CD4-positive, alpha-beta memory T cell (primary cell): ENCODE measurements at regions not wholly inside any gene's neighbourhood (a gene's known extent, or its start where the extent isn't known, plus 50 kb on each side); places are given as distances from the start of the nearest gene placed in this dataset.
"Not testable (repeated sequence)": the region's sequence is repeated elsewhere in the genome, so short reads cannot be mapped to it uniquely, and the experiment has no call there.

Source experiments
- CTCF ChIA-PET: fragments of 350-600 bp; sonication (Branson Sonifier 250); formaldehyde crosslinking; loops from one replicate; lab custom pipeline; 2021; ENCODE audit warnings: inconsistent platforms; ENCODE audit not compliant: partially characterized antibody; lab: Charles Lee
- POLR2A ChIA-PET: fragments of 350-600 bp; sonication (Branson Sonifier 250); formaldehyde crosslinking; loops from one replicate; lab custom pipeline; 2021; ENCODE audit not compliant: partially characterized antibody; lab: Charles Lee
- DNase-seq, 5 donors: peaks; one replicate each; pipeline versions ENCODE4 v3.0.0 to v3.0.0-alpha.2; 2020 to 2022; ENCODE audit warnings: mixed read lengths in 1 of 5
- H3K27ac ChIP-seq: one replicate; pipeline ENCODE4 v1.7.0; 2013; ENCODE audit warnings: low read depth, low read length
- H3K27me3 ChIP-seq: 2 replicates; pipeline ENCODE4 v1.7.0; 2013; ENCODE audit warnings: mild to moderate bottlenecking, low read length, moderate library complexity; ENCODE audit not compliant: insufficient read depth
- H3K36me3 ChIP-seq: 2 replicates; pipeline ENCODE4 v1.7.0; 2013; ENCODE audit warnings: mild to moderate bottlenecking, low read length, moderate library complexity; ENCODE audit not compliant: insufficient read depth
- H3K4me1 ChIP-seq: 2 replicates; pipeline ENCODE4 v1.7.0; 2013; ENCODE audit warnings: mild to moderate bottlenecking, low read length, moderate library complexity; ENCODE audit not compliant: insufficient read depth
- H3K4me3 ChIP-seq, 2 donors: one replicate each; pipeline ENCODE4 v1.7.0; 2013; ENCODE audit warnings: low read length in 2 of 2, mild to moderate bottlenecking in 1 of 2
- H3K9me3 ChIP-seq, 2 donors: one replicate each; pipeline ENCODE4 v1.7.0; 2013; ENCODE audit warnings: low read length in 2 of 2, control low read depth in 1 of 2; ENCODE audit not compliant: control insufficient read depth in 1 of 2
- H3K27ac Mint-ChIP-seq, 7 donors: one replicate each; pipeline ENCODE4 v1.8.0; 2020 to 2021; ENCODE audit warnings: mixed read lengths in 7 of 7, mild to moderate bottlenecking in 6 of 7, inconsistent platforms in 3 of 7, moderate library complexity in 3 of 7
- H3K27me3 Mint-ChIP-seq, 2 donors: one replicate each; pipeline ENCODE4 v1.8.0; 2020 to 2021; ENCODE audit warnings: mixed read lengths in 2 of 2
- H3K36me3 Mint-ChIP-seq, 2 donors: one replicate each; pipeline ENCODE4 v1.8.0; 2020 to 2021; ENCODE audit warnings: mixed read lengths in 2 of 2, inconsistent platforms in 1 of 2, mild to moderate bottlenecking in 1 of 2
- H3K4me1 Mint-ChIP-seq, 4 donors: one replicate each; pipeline ENCODE4 v1.8.0; 2020 to 2021; ENCODE audit warnings: mixed read lengths in 4 of 4, mild to moderate bottlenecking in 1 of 4
- H3K4me3 Mint-ChIP-seq, 8 donors: one replicate each; pipeline ENCODE4 v1.8.0; 2020 to 2021; ENCODE audit warnings: mixed read lengths in 8 of 8, mild to moderate bottlenecking in 7 of 8, moderate library complexity in 6 of 8, inconsistent platforms in 3 of 8
- H3K9me3 Mint-ChIP-seq, 8 donors: one replicate each; pipeline ENCODE4 v1.8.0; 2020 to 2021; ENCODE audit warnings: mixed read lengths in 8 of 8, mild to moderate bottlenecking in 5 of 8, inconsistent platforms in 3 of 8, moderate library complexity in 1 of 8
- intact Hi-C: fragments of 100-400 bp; cut with micrococcal nuclease; formaldehyde crosslinking; loops from one replicate; pipeline ENCODE4 v1.15.1; 2023

DNA sequence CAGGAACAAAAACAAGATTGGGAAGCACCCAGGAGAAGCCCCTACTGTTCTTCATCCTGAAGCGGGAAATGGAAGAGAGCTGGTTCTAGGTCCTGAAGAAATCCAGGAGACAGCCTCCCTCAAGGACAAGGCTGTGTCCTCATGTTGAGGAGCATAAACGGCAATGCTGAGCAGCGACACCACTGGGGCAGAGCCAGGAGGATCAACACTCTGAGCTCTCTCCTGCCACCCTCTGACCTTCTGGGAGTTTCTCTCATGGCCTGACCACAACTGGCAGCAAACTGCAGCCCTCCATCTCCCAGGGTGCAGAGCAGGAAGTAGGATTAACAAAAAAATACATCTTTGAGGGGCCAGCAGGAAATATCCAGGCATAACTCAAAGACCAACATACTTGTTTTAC is 1292.2 kb upstream of the TMEM132C start:
- CTCF ChIA-PET = no interaction called here
- H3K27ac ChIP-seq = no peak overlapping the region
- POLR2A ChIA-PET = no interaction called here
- Mint-ChIP-seq H3K27ac (no peak overlapping the region), H3K4me1 (no peaks in the 10 kb centered on the region), H3K4me3 (no peak overlapping the region), H3K36me3 (no peaks in the 10 kb centered on the region), H3K9me3 (peaks cover 0 to 6% (median 0%) of the 10 kb centered on the region in 8 donors), H3K27me3 (peaks cover 0 to 7% of the 10 kb centered on the region in 2 donors)
- intact Hi-C loops = no loop called here
- H3K4me1 ChIP-seq = no peaks in the 10 kb centered on the region
- H3K27me3 ChIP-seq = no peaks in the 10 kb centered on the region
- no peak for DNase-seq
- no peaks in the 10 kb centered on the region for H3K9me3 ChIP-seq
- no peak overlapping the region for H3K4me3 ChIP-seq
- no peaks in the 10 kb centered on the region for H3K36me3 ChIP-seq

DNA sequence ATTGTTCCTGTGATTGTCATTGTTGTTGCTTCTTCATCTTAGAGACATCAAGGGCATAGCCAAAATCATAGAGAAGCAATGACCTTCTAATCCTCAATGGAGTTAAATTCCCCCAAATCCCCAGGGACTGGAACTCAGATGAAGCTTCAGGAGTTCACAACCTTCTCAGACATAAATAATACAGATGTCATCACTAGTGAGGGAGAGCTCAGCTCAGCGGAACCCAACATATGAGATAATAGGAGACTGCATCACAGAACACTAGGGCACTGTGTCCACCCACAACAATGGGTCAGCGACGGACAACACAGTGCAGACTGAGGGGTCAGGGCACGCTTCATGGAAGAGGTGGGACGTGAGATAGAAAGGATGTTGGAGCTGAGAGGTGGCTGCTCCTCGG is 1290.4 kb upstream of the TMEM132C start:
- Mint-ChIP-seq H3K27me3 (peaks cover 0 to 8% of the 10 kb centered on the region in 2 donors), H3K9me3 (peaks cover 0 to 7% (median 0%) of the 10 kb centered on the region in 8 donors), H3K4me1 (no peaks in the 10 kb centered on the region), H3K27ac (no peak overlapping the region), H3K36me3 (no peaks in the 10 kb centered on the region), H3K4me3 (no peak overlapping the region)
- Histone ChIP-seq H3K4me3 (no peak overlapping the region), H3K36me3 (no peaks in the 10 kb centered on the region), H3K9me3 (no peaks in the 10 kb centered on the region), H3K27me3 (no peaks in the 10 kb centered on the region), H3K4me1 (no peaks in the 10 kb centered on the region), H3K27ac (no peak overlapping the region)
- no peak for DNase-seq
- intact Hi-C loops = no loop called here
- ChIA-PET POLR2A (no interaction called here), CTCF (no interaction called here)

DNA sequence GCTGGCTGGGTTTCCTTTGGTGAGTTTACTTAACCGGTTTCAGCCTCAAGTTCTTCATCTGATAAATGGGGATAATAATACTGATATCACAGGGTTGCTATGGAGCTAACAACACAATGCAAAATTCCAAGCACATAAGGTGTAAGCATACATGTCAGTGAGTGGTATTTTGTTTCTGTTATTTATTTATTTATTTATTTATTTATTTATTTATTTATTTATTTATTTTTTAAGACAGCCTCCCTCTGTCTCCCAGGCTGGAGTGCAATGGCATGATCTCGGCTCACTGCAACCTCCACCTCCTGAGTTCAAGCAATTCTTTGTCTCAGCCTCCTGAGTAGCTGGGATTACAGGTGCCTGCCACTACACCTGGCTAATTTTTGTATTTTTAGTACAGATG is 1287.4 kb upstream of the TMEM132C start:
- H3K27me3 ChIP-seq, H3K27me3 Mint-ChIP-seq, H3K4me3 ChIP-seq, H3K27ac Mint-ChIP-seq, H3K27ac ChIP-seq, POLR2A ChIA-PET, H3K4me1 ChIP-seq, H3K4me3 Mint-ChIP-seq, H3K4me1 Mint-ChIP-seq, H3K9me3 ChIP-seq, DNase-seq, CTCF ChIA-PET, H3K36me3 ChIP-seq, intact Hi-C loops, H3K36me3 Mint-ChIP-seq: not testable (repeated sequence)
- H3K9me3 Mint-ChIP-seq = peaks cover 0 to 13% (median 9%) of the 10 kb centered on the region in 8 donors

DNA sequence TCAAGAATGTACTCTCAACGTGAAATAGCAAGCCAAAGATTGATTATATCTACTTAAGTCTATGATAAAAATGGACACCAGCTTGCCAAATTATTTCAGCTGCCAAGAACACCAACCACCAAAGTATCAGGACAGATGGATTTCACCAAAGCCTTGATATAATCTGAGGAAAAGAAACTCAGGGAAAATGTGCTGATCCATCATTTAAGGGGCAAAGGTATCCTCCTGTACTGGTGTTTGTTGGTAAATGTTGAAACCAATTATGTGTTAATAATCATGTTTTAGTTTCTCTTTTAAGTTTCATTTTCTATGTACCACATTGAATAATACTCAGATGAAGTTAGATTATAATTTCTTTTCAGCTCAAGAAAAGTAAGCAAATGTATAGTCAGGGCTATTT is 1284.3 kb upstream of the TMEM132C start:
- ChIA-PET POLR2A (no interaction called here), CTCF (no interaction called here)
- DNase-seq = no peak
- H3K9me3 ChIP-seq = no peaks in the 10 kb centered on the region
- no peaks in the 10 kb centered on the region for H3K4me1 Mint-ChIP-seq
- intact Hi-C loops = no loop called here
- no peaks in the 10 kb centered on the region for H3K4me1 ChIP-seq
- H3K27me3 ChIP-seq = no peaks in the 10 kb centered on the region
- H3K9me3 Mint-ChIP-seq = peaks cover 0 to 17% (median 10%) of the 10 kb centered on the region in 8 donors
- no peaks in the 10 kb centered on the region for H3K36me3 Mint-ChIP-seq
- H3K27ac Mint-ChIP-seq = no peak overlapping the region
- no peak overlapping the region for H3K4me3 Mint-ChIP-seq
- no peak overlapping the region for H3K27ac ChIP-seq
- H3K36me3 ChIP-seq = no peaks in the 10 kb centered on the region
- H3K4me3 ChIP-seq = no peak overlapping the region
- peaks cover 0 to 2% of the 10 kb centered on the region in 2 donors for H3K27me3 Mint-ChIP-seq

DNA sequence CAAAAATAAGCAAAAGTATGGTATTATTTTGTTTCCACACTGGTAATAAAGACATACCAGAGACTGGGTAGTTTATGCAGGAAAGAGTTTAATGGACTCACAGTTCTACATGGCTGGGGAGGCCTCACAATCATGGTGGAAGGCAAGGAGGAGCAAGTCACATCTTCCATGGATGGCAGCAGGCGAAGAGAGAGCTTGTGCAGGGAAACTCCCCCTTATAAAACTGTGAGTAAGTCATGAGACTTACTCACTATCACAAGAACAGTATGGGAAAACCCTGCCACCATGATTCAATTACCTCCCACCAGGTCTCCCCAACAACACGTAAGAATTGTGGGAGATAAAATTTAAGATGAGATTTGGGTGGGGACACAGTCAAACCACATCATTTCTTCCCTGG is 1283.2 kb upstream of the TMEM132C start:
- DNase-seq, CTCF ChIA-PET: not testable (repeated sequence)

DNA sequence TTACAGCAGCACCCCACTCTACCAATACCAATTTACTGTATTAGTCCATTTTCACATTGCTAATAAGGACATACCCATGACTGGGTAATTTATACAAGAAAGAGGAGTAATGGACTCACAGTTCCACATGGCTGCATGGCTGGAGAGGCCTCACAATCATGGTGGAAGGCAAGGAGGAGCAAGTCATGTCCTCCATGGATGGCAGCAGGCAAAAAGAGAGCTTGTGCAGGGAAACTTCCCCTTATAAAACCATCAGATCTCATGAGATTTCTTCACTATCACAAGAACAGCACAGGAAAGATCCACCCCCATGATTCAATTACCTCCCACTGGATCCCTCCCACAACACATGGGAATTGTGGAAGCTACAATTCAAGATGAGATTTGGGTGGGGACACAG is 1281.3 kb upstream of the TMEM132C start:
- H3K9me3 ChIP-seq, H3K4me1 Mint-ChIP-seq, H3K27me3 Mint-ChIP-seq, H3K27ac Mint-ChIP-seq, H3K4me3 Mint-ChIP-seq, H3K27ac ChIP-seq, H3K36me3 ChIP-seq, H3K36me3 Mint-ChIP-seq, POLR2A ChIA-PET, H3K4me3 ChIP-seq, H3K4me1 ChIP-seq, H3K27me3 ChIP-seq, CTCF ChIA-PET, intact Hi-C loops, DNase-seq: not testable (repeated sequence)
- H3K9me3 Mint-ChIP-seq = peaks cover 0 to 17% (median 11%) of the 10 kb centered on the region in 8 donors

More for the DNA sequence above, 1283.2 kb upstream of the TMEM132C start:
- H3K27me3 Mint-ChIP-seq, POLR2A ChIA-PET, H3K36me3 ChIP-seq, H3K9me3 ChIP-seq, H3K4me3 ChIP-seq, H3K27me3 ChIP-seq, H3K4me3 Mint-ChIP-seq, H3K4me1 Mint-ChIP-seq, intact Hi-C loops, H3K27ac ChIP-seq, H3K27ac Mint-ChIP-seq, H3K4me1 ChIP-seq, H3K36me3 Mint-ChIP-seq: not testable (repeated sequence)
- H3K9me3 Mint-ChIP-seq = peaks cover 0 to 17% (median 9%) of the 10 kb centered on the region in 8 donors

DNA sequence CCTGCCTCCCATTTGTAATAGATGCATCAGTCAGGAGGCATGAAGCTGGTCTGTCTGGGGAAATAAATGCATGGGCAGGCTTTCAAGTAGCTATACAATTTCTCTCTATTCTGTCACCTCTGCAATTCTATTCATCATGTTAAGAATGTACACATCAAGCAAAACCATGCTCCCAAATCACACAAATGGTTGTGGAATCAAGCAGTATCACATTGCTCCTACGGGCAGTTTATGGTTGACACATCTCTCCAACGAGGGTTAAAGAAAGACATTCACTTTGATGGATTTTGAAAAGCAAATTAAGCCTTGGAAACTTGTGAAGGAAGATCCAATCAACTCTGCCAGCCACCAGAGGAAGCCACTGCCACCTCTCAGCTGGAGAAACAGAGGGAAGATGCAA is 1277.4 kb upstream of the TMEM132C start:
- ChIA-PET CTCF (no interaction called here), POLR2A (no interaction called here)
- Histone ChIP-seq H3K9me3 (no peaks in the 10 kb centered on the region), H3K36me3 (no peaks in the 10 kb centered on the region), H3K27me3 (no peaks in the 10 kb centered on the region), H3K27ac (no peak overlapping the region), H3K4me1 (no peaks in the 10 kb centered on the region), H3K4me3 (no peak overlapping the region)
- intact Hi-C loops = no loop called here
- DNase-seq = no peak
- Mint-ChIP-seq H3K4me3 (no peak overlapping the region), H3K27me3 (peaks cover 0 to 3% of the 10 kb centered on the region in 2 donors), H3K9me3 (peaks cover 0 to 10% (median 4%) of the 10 kb centered on the region in 8 donors), H3K27ac (no peak overlapping the region), H3K36me3 (no peaks in the 10 kb centered on the region), H3K4me1 (no peaks in the 10 kb centered on the region)

DNA sequence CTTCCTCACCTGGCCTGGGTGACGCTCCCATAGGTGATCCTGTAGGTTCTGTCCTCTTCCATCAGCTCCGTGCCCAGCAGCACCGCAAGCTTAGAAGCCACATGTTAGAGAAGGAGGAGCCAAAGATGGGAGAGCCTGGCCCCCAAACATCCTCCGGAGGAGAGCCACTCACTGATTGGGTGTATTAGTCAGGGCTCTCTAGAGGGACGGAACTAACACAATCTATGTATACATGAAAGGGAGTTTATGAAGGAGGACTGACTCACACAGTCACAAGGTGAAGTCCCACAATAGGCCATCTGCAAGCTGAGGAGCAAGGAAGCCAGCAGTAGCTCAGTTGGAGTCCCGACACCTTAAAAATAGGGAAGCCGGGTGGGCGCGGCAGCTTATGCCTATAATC is 1273.1 kb upstream of the TMEM132C start:
- H3K9me3 ChIP-seq = no peaks in the 10 kb centered on the region
- H3K27me3 ChIP-seq = no peaks in the 10 kb centered on the region
- peaks cover 0 to 8% (median 1%) of the 10 kb centered on the region in 8 donors for H3K9me3 Mint-ChIP-seq
- H3K4me3 ChIP-seq = no peak overlapping the region
- H3K27ac ChIP-seq = no peak overlapping the region
- H3K4me1 ChIP-seq = no peaks in the 10 kb centered on the region
- no peak for DNase-seq
- H3K27me3 Mint-ChIP-seq = peaks cover 3 to 4% of the 10 kb centered on the region in 2 donors
- ChIA-PET POLR2A (no interaction called here), CTCF (no interaction called here)
- H3K36me3 Mint-ChIP-seq = no peaks in the 10 kb centered on the region
- no peaks in the 10 kb centered on the region for H3K36me3 ChIP-seq
- no peak overlapping the region for H3K4me3 Mint-ChIP-seq
- no peak overlapping the region for H3K27ac Mint-ChIP-seq
- intact Hi-C loops = no loop called here
- H3K4me1 Mint-ChIP-seq = no peaks in the 10 kb centered on the region
